ENCODE measurements at regions not wholly inside any gene's neighbourhood (a gene's known extent, or its start where the extent isn't known, plus 50 kb on each side); places are given as distances from the start of the nearest gene placed in this dataset.

DNA sequence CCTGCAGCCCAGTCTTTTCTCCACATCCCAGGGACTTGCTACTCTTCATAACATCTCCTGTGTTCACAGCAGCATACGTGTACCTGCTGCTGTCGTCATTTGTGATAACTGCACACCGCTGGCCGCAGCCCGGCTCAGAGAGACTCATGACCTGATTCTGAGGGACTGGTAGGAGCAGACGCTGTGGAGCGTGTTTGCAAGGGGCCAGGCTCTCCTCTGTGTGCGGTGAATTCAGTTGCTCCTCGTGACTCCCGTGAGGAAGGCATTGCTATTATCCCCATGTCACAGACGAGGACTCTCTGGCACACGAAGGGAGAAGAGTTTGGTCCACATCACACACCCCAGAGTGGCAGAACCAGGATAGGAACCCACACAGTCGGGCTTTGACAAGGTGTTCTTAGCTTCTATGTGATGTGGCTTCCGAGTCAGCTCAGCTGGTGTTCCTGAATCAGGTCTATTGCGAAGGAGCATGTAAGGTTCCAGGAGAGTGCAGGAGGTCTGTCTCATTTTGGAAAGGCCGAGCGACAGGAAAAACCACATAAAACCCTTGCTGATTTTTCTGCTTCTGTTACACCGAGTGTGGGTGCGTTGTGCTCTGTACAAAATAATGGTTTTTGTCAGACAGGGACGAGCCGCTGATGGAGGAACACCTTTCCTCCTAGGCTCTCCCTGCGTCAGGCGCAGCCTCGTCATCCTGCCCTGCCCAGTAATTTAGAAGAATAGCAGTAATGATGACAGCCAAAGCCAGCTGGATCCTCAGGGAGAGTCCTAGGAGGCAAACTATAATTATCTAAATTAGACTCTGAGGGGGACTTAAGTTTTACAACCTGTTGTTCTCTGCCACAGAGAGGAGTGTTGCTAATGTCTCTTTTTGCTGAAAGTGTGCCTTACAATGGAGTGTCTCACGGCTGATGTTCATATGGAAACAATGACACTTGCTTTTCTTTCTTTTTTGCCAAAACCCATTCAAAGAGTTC lies 157.5 kb upstream of the RGMA start:
- ATAC-seq: no peak
- H3K9me3 ChIP-seq: no peaks in the 10 kb centered on the region
- H3K4me1 ChIP-seq: no peaks in the 10 kb centered on the region
- H3K36me3 ChIP-seq: no peaks in the 10 kb centered on the region
- WGBS, 2 donors: 85 to 89% methylated on average over 25 of the region's 25 CpGs
- H3K27ac ChIP-seq: no peak overlapping the region
- no peaks in the 10 kb centered on the region for H3K27me3 ChIP-seq
- DNase-seq: no peak
- FAIRE-seq: no peak
- no peak overlapping the region for H3K4me3 ChIP-seq
- intact Hi-C loops (cut with DNase I): no loop called here
- TF ChIP-seq, protein P1, sequence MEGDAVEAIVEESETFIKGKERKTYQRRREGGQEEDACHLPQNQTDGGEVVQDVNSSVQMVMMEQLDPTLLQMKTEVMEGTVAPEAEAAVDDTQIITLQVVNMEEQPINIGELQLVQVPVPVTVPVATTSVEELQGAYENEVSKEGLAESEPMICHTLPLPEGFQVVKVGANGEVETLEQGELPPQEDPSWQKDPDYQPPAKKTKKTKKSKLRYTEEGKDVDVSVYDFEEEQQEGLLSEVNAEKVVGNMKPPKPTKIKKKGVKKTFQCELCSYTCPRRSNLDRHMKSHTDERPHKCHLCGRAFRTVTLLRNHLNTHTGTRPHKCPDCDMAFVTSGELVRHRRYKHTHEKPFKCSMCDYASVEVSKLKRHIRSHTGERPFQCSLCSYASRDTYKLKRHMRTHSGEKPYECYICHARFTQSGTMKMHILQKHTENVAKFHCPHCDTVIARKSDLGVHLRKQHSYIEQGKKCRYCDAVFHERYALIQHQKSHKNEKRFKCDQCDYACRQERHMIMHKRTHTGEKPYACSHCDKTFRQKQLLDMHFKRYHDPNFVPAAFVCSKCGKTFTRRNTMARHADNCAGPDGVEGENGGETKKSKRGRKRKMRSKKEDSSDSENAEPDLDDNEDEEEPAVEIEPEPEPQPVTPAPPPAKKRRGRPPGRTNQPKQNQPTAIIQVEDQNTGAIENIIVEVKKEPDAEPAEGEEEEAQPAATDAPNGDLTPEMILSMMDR (IDR thresholded peaks at IDR 0.05): no peak

DNA sequence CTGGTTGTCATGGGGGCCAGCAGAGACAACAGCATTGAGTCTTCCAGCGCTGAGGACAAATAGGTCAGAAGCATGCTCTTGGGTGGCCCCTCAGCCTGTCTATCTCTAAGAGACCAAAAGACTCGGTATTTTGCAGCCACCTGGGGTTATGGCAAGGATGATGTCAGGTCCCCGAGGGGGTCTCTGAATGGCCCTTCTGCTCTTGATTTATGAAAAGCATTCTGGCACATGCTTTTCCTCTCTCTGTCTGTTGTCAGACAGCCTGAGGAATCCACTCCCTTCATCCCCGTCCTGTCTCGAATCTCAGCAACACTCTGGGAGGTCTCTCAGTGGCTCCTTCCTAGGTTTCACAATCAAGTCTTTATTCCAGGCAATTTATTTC lies 156.6 kb upstream of the RGMA start:
- WGBS, 2 donors: 78 to 82% methylated on average over 5 of the region's 5 CpGs
- Histone ChIP-seq H3K4me1 (no peaks in the 10 kb centered on the region), H3K9me3 (no peaks in the 10 kb centered on the region), H3K36me3 (no peaks in the 10 kb centered on the region), H3K27me3 (no peaks in the 10 kb centered on the region), H3K27ac (no peak overlapping the region), H3K4me3 (no peak overlapping the region)
- no peak for DNase-seq
- intact Hi-C loops (cut with DNase I): no loop called here
- TF ChIP-seq, protein P1 (IDR thresholded peaks at IDR 0.05): no peak
- no peak for FAIRE-seq
- ATAC-seq: no peak

- Histone ChIP-seq H3K27ac (no peak overlapping the region), H3K36me3 (no peaks in the 10 kb centered on the region), H3K9me3 (no peaks in the 10 kb centered on the region), H3K27me3 (no peaks in the 10 kb centered on the region), H3K4me3 (no peak overlapping the region), H3K4me1 (no peaks in the 10 kb centered on the region)
- TF ChIP-seq, protein P1 (IDR thresholded peaks at IDR 0.05): no peak
- WGBS, 2 donors: 90 to 93% methylated on average over 26 of the region's 26 CpGs
- DNase-seq (no peak), FAIRE-seq (no peak), ATAC-seq (no peak)
- intact Hi-C loops (cut with DNase I): no loop called here
These were observed 156.0 kb upstream of the RGMA start for GRCh38 chr15:93244696-93245660.

- 29 to 36% methylated on average over 9 of the region's 9 CpGs for WGBS, 2 donors
- no peak overlapping the region for H3K4me3 ChIP-seq
- H3K9me3 ChIP-seq: no peaks in the 10 kb centered on the region
- FAIRE-seq (no peak), DNase-seq (no peak), ATAC-seq (peak in 1 of 4 donors; percentile 38)
- H3K4me1 ChIP-seq: no peaks in the 10 kb centered on the region
- TF ChIP-seq, protein P1 (IDR thresholded peaks at IDR 0.05): no peak
- H3K36me3 ChIP-seq: no peaks in the 10 kb centered on the region
- H3K27me3 ChIP-seq: no peaks in the 10 kb centered on the region
- intact Hi-C loops (cut with DNase I): no loop called here
- no peak overlapping the region for H3K27ac ChIP-seq
These were observed 154.6 kb upstream of the RGMA start for GRCh38 chr15:93243573-93243972.
